SK-N-SH treated with all-trans-retinoic acid at 6 μM for 48 hours (cell line): ENCODE measurements at regions not wholly inside any gene's neighbourhood (a gene's known extent, or its start where the extent isn't known, plus 50 kb on each side); places are given as distances from the start of the nearest gene placed in this dataset.

ENCODE experiments used
- ESRRG ChIP-seq: fragments of 250-450 bp; sonication (Bioruptor Pico); IDR thresholded peaks from 2 replicates; pipeline ENCODE4 v1.6.1; 2021; ENCODE audit warnings: mild to moderate bottlenecking
- PATZ1 ChIP-seq: fragments of 250-450 bp; sonication (Bioruptor Pico); IDR thresholded peaks from 2 replicates; pipeline ENCODE4 v1.8.0; 2020; ENCODE audit warnings: mild to moderate bottlenecking, moderate library complexity, borderline replicate concordance
- TSHZ2 ChIP-seq: fragments of 250-450 bp; sonication (Bioruptor Pico); IDR thresholded peaks from 2 replicates; pipeline ENCODE4 v1.5.0; 2020; ENCODE audit warnings: mild to moderate bottlenecking, moderate library complexity

- TF ChIP-seq TSHZ2 (no peak), PATZ1 (CRISPR knock-in tag) (no peak), ESRRG (no peak)
These were observed 307.4 kb upstream of the DAB2 start for GRCh38 chr5:39732166-39732565.
